Liver (tissue), 3 donors: ENCODE measurements at regions not wholly inside any gene's neighbourhood (a gene's known extent, or its start where the extent isn't known, plus 50 kb on each side); places are given as distances from the start of the nearest gene placed in this dataset.

Experiments used
- CTCF ChIP-seq: fragments of 150-350 bp; IDR thresholded peaks from 2 replicates; pipeline ENCODE4 v1.5.1; 2017; ENCODE audit warnings: improper control_type of control experiment, low read depth, low read length; ENCODE audit not compliant: missing input control
- GABPA ChIP-seq, 2 donors: IDR thresholded peaks in 1 of 2; conservative IDR thresholded peaks in 1 of 2; 2 replicates each; pipeline ENCODE4 v1.6.1; 2016; ENCODE audit warnings: antibody characterized with exemption in 2 of 2, mild to moderate bottlenecking in 1 of 2, moderate library complexity in 1 of 2
- JUND ChIP-seq, 2 donors: IDR thresholded peaks; 2 replicates each; pipeline ENCODE4 v1.6.1; 2016; ENCODE audit warnings: antibody characterized with exemption in 2 of 2
- REST ChIP-seq: IDR thresholded peaks from 2 replicates; pipeline ENCODE4 v1.6.1; 2016; ENCODE audit warnings: antibody characterized with exemption, mild to moderate bottlenecking
- TAF1 ChIP-seq: conservative IDR thresholded peaks from 2 replicates; pipeline ENCODE4 v1.6.1; 2016; ENCODE audit warnings: antibody characterized with exemption, mild to moderate bottlenecking
- ZBTB33 ChIP-seq: IDR thresholded peaks from 2 replicates; pipeline ENCODE4 v1.6.1; 2016; ENCODE audit warnings: antibody characterized with exemption
- donor health status: healthy.
- donor health status: healthy.

DNA sequence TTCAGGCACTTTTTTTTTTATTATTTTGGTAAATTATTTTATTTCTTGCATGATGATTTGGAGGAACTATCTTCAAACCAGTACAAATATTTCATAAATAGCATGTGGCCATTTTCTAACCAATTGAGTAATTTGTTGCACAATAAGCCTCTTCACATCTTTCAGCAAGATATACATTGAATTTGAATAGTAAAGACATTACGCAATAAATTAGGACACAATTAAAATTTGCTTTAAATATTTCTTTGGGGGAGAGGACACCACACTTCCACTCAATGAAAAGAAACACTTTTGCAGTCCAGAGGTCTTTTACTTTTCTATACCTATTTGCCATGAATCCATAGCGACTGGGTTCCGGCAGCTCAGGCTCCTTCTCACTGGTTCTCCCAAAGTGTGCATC is 762.6 kb upstream of the GOLIM4 start:
- no peak for TF ChIP-seq TAF1
- no peak for TF ChIP-seq CTCF
- no peak for TF ChIP-seq ZBTB33
- no peak for TF ChIP-seq REST
- no peak for TF ChIP-seq JUND (IDR thresholded peaks at IDR 0.05)
- TF ChIP-seq GABPA (IDR thresholded peaks at IDR 0.05 in 1 of 2, conservative IDR thresholded peaks at IDR 0.05 in 1 of 2), result no peak
